AG04450 (cell line): ENCODE measurements at regions not wholly inside any gene's neighbourhood (a gene's known extent, or its start where the extent isn't known, plus 50 kb on each side); places are given as distances from the start of the nearest gene placed in this dataset.

Experiments
- CTCF ChIA-PET: fragments of 300-600, 350-600 bp; formaldehyde crosslinking; extraction: SDS; loops from one replicate; lab custom pipeline; 2022; ENCODE audit warnings: antibody characterized with exemption, inconsistent platforms; lab: Charles Lee
- POLR2A ChIA-PET: fragments of 350-600 bp; formaldehyde crosslinking; extraction: SDS; loops from one replicate; lab custom pipeline; 2021; ENCODE audit warnings: antibody characterized with exemption, inconsistent platforms; lab: Yijun Ruan, JAX
- DNase-seq: peaks from one replicate; pipeline ENCODE4 v3.0.0-alpha.2; 2011; ENCODE audit warnings: low read depth, low spot score
- H3K27ac ChIP-seq: one replicate; pipeline ENCODE4 v1.5.1; 2012; ENCODE audit warnings: low read depth, low read length, control low read depth
- H3K27me3 ChIP-seq: one replicate; pipeline ENCODE4 v1.6.0; 2012; ENCODE audit warnings: low read length; ENCODE audit not compliant: control insufficient read depth, insufficient read depth
- H3K4me3 ChIP-seq: 2 replicates; pipeline ENCODE4 v1.5.1; 2011; ENCODE audit warnings: mild to moderate bottlenecking, low read depth, low read length, control low read depth
- H3K9me3 ChIP-seq: 2 replicates; pipeline ENCODE4 v1.5.1; 2012; ENCODE audit warnings: low read length; ENCODE audit not compliant: control insufficient read depth, insufficient read depth
- TF ChIP-seq, protein P1 (sequence below): IDR thresholded peaks from 2 replicates; pipeline ENCODE4 v1.5.1; 2011; ENCODE audit warnings: low read depth, low read length, control low read depth, inconsistent platforms

DNA sequence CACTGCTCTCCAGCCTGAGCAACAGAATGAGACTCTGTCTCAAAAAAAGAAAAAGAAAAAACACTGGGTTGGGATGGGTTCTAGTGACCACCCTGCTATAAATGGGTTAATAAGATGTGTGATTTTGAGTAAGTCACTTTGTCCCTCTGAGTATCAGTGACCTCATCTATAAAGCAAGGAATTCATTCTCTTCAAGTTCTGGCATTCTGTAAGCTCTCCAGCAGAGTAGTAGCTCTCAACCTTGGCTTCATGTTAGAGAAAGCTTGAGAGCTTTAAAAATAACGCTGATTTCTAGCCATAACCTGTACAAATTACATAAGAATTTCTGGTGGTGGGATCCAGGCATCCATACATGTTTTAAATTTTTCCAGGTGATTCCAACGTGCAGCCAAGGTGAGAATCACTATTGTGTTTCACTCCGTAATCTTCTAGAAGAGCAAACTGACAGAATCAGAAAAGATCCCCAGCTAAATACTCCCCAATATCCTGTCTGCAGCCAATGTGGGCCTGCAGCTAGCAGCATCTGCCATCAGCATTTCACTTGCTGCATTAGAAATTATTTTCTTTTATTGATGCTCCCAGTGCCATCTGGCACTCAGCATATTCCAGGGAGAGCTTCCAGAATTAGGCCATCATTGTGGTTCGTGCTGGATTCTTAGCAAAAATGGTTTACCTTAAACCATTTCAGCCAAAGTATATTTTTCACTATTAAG lies 109.4 kb downstream of the FEM1C start:
- ChIA-PET POLR2A (no interaction called here), CTCF (no interaction called here)
- H3K27me3 ChIP-seq, result no peaks in the 10 kb centered on the region
- peaks cover 8% of the 10 kb centered on the region; the same call in 1 of the 2 replicates for H3K9me3 ChIP-seq
- DNase-seq, result no peak
- H3K4me3 ChIP-seq, result no peak overlapping the region
- no peak overlapping the region for H3K27ac ChIP-seq
- TF ChIP-seq, protein P1, sequence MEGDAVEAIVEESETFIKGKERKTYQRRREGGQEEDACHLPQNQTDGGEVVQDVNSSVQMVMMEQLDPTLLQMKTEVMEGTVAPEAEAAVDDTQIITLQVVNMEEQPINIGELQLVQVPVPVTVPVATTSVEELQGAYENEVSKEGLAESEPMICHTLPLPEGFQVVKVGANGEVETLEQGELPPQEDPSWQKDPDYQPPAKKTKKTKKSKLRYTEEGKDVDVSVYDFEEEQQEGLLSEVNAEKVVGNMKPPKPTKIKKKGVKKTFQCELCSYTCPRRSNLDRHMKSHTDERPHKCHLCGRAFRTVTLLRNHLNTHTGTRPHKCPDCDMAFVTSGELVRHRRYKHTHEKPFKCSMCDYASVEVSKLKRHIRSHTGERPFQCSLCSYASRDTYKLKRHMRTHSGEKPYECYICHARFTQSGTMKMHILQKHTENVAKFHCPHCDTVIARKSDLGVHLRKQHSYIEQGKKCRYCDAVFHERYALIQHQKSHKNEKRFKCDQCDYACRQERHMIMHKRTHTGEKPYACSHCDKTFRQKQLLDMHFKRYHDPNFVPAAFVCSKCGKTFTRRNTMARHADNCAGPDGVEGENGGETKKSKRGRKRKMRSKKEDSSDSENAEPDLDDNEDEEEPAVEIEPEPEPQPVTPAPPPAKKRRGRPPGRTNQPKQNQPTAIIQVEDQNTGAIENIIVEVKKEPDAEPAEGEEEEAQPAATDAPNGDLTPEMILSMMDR, result no peak

DNA sequence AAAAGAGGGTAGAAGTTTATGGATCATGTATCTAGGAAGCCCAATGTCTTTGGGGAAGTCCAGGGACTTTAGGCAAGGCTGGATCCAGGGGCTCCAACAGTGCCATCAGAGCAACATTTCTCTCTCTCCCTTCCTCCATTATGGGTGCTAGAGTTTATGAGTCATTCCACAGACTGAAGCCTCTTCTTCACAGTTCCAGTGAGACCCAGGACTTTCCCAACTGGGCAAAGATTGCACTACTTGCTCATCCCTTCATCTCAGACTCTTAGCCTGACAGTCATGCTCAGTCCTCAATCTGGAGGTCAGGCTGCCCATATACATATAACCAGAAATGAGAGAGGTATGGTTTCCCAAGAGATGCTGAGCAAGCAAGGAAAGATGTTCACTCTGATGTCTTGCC lies 110.7 kb downstream of the FEM1C start:
- H3K4me3 ChIP-seq, result no peak overlapping the region
- DNase-seq, result no peak
- H3K27ac ChIP-seq, result no peak overlapping the region
- H3K27me3 ChIP-seq, result no peaks in the 10 kb centered on the region
- ChIA-PET CTCF (no interaction called here), POLR2A (no interaction called here)
- TF ChIP-seq, protein P1, result no peak
- H3K9me3 ChIP-seq, result peaks cover 6% of the 10 kb centered on the region; the same call in 1 of the 2 replicates

DNA sequence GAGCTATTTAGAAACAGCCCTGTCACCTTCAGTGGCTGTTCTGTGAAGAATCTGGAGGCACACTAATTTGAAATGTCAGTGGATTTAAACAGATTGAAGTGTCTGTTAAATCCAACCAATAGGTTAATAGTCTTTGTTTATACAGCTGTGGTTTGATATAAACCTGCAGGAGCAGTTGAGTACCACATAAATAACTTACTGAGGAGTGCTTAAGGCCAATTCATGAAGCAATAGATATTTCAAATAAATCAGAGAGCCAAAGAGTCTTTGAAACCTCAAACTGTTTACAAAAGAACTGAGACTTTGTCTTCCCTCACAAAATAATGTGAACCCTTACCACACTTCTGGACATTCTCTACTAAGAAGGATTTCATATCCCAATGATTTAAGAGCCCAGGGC lies 111.9 kb downstream of the FEM1C start:
- ChIA-PET CTCF (interaction anchor here (0.7 kb wide), 1 partner anchor 11 kb away, joined by 3 read pairs; no protein-coding TSS in a partner anchor), POLR2A (interaction anchor here (0.7 kb wide), 1 partner anchor 10 kb away, joined by 3 read pairs; no protein-coding TSS in a partner anchor)
- no peaks in the 10 kb centered on the region for H3K27me3 ChIP-seq
- H3K4me3 ChIP-seq, result no peak overlapping the region
- TF ChIP-seq, protein P1, result no peak
- no peaks in the 10 kb centered on the region for H3K9me3 ChIP-seq
- no peak overlapping the region for H3K27ac ChIP-seq
- DNase-seq, result no peak

DNA sequence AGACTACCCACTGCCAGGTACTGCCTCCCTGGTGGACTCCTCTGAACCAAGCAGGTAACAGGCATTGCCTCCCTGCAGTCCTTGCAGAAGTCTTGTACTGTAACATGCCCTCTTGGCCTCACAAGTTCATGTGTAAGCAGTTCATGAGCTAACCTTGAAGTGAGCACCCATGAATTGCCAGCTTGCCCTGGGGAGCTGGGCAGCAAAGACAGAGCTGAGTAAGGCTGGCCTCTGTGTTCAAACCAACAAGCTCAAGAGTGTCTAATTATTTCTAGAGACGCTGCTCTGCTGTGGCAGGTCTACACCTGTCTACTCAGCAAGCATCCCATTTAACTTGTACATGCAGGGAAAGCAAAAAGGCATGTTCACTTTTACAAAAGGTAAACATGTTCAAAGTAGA lies 113.5 kb downstream of the FEM1C start:
- TF ChIP-seq, protein P1, result no peak
- Histone ChIP-seq H3K9me3 (no peaks in the 10 kb centered on the region), H3K27me3 (no peaks in the 10 kb centered on the region), H3K4me3 (no peak overlapping the region), H3K27ac (no peak overlapping the region)
- no peak for DNase-seq
- ChIA-PET POLR2A (no interaction called here), CTCF (interaction anchor here (0.8 to 1.3 kb wide), 2 partner anchors 51 to 121 kb away, joined by 3 to 5 read pairs; no protein-coding TSS in a partner anchor)

DNA sequence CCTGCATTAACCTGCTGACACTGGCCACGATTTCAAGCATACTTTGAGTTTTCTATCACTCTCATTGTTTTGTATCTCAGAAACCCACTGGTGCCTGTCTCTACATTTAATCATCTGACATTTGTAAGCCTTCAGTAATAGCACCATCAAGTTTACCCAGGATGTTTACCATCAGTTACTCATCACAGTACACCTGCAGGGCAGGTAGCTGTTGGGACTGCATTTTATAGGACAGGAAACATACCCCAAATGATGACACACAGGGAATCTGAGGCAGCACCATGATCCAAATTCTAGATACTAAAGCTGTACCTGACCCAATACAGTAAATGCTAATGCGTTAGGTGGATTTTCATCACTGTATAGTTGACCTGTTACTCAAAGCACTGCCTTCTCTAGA lies 114.2 kb downstream of the FEM1C start:
- DNase-seq, result no peak
- Histone ChIP-seq H3K4me3 (no peak overlapping the region), H3K9me3 (no peaks in the 10 kb centered on the region), H3K27ac (no peak overlapping the region), H3K27me3 (no peaks in the 10 kb centered on the region)
- ChIA-PET CTCF (interaction anchor here (0.9 kb wide), 1 partner anchor 51 kb away, joined by 3 read pairs; no protein-coding TSS in a partner anchor), POLR2A (no interaction called here)
- TF ChIP-seq, protein P1, result no peak
